ENCODE measurements at regions not wholly inside any gene's neighbourhood (a gene's known extent, or its start where the extent isn't known, plus 50 kb on each side); places are given as distances from the start of the nearest gene placed in this dataset.

DNA sequence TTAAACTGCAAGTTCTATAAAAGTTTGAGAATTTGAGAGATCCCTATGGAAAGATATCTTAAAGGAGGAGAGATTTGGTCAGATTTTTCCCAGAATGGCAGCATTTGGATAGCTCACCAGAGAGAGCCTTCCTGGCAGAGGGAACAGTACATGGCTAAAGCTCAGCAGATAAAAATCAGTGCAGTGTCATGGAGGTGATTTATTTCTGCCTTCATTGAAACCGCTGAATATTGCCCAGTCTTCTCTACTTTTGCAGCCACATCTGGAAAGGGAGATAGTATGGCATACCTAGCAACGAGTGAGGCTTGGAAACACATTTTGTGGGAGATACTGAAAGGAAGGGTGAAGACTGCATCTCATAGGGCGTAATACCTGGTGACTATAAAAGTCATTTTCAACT is 155.2 kb downstream of the RFC3 start:
- H3K27ac ChIP-seq, result no peak overlapping the region
- DNase-seq (ENCODE audit: low spot score), result no peak
- POLR2A ChIA-PET (ENCODE audit: low non-redundant PET), result no interaction called here
- CTCF ChIA-PET, result no interaction called here
- TF ChIP-seq CTCF (conservative IDR thresholded peaks at IDR 0.05; ENCODE audit: low read depth), result no peak

GRCh38 chr13:33976965-33977364 is 159.0 kb downstream of the RFC3 start:
- ChIA-PET POLR2A (ENCODE audit: low non-redundant PET) (no interaction called here), CTCF (no interaction called here)
- no peak overlapping the region for H3K27ac ChIP-seq
- TF ChIP-seq CTCF (conservative IDR thresholded peaks at IDR 0.05; ENCODE audit: low read depth), result no peak
- DNase-seq (ENCODE audit: low spot score), result no peak

- ChIA-PET POLR2A (ENCODE audit: low non-redundant PET) (no interaction called here), CTCF (no interaction called here)
- no peak overlapping the region for H3K27ac ChIP-seq
- TF ChIP-seq CTCF (conservative IDR thresholded peaks at IDR 0.05; ENCODE audit: low read depth), result no peak
- DNase-seq (ENCODE audit: low spot score), result no peak
Observed at GRCh38 chr13:33978653-33979052, 160.7 kb downstream of the RFC3 start.

- TF ChIP-seq CTCF (conservative IDR thresholded peaks at IDR 0.05; ENCODE audit: low read depth), result no peak
- ChIA-PET CTCF (no interaction called here), POLR2A (ENCODE audit: low non-redundant PET) (no interaction called here)
- no peak overlapping the region for H3K27ac ChIP-seq
- no peak for DNase-seq (ENCODE audit: low spot score)
Observed at GRCh38 chr13:33992881-33993336, 175.0 kb downstream of the RFC3 start.

DNA sequence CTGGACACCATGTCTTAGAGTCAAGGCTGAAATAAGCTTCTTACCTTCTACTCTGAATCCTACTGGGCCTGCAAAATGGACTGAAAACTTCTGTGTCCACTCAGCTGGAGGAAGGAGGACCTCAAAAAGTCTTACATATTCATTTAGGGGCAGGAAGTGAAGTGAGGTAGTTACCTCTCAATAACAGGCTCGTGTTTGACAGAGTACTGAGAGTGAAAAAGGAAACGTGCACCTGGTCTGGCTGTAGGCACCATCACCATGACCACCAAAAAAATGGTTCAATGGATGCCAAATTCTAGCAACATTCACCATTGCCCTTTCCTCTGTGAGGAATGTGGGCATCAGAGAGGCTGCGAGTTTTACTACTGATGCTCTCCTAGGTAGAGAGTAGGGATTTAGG is 176.2 kb downstream of the RFC3 start:
- no peak overlapping the region for H3K27ac ChIP-seq

GRCh38 chr13:33994826-33995502 is 177.0 kb downstream of the RFC3 start:
- H3K27ac ChIP-seq, result no peak overlapping the region
- CTCF ChIA-PET, result no interaction called here
- TF ChIP-seq CTCF (conservative IDR thresholded peaks at IDR 0.05; ENCODE audit: low read depth), result no peak
- no peak for DNase-seq (ENCODE audit: low spot score)
- POLR2A ChIA-PET (ENCODE audit: low non-redundant PET), result no interaction called here

More for the DNA sequence above, 176.2 kb downstream of the RFC3 start:
- TF ChIP-seq CTCF (conservative IDR thresholded peaks at IDR 0.05; ENCODE audit: low read depth), result no peak
- DNase-seq (ENCODE audit: low spot score), result no peak
- ChIA-PET CTCF (no interaction called here), POLR2A (ENCODE audit: low non-redundant PET) (no interaction called here)

Measured in RWPE1 (cell line).